HT-29 (cell line): ENCODE measurements at regions not wholly inside any gene's neighbourhood (a gene's known extent, or its start where the extent isn't known, plus 50 kb on each side); places are given as distances from the start of the nearest gene placed in this dataset.

Experiments
- DNase-seq: peaks from one replicate; pipeline ENCODE4 v3.0.0-alpha.2; 2015; ENCODE audit warnings: low spot score

DNA sequence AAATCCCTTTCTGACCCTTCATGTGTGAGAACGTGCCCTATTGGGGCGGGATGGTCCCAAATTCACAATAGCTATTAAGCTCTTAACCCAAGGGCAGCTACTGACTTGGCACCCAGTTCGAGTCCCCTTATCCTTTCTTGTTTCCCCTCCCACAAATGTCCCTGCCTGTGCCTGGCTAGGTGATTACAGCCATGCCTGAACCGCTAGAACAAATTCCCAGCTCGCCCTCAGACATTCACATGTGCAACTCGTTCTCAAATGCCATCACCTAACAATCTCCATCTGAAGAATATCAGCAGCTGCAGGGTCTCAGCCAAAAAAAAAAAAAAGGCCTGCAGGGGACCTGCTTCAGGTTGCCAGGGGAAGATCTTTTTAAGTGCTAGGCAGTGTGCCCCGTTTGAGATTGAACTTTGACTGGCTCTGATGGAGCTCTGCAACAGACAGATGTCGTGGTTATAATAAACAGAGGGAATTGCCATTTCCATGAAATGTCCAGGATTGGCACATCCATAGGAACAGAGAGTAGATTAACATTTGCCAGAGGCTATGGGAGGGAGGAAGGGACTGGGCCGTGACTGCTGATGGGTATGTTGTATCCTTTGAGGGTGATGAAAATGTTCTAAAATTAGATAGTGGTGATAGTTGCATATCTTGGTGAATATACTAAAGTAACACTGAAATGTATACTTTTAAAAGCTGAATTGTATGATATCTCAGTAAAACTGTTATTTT is 347.2 kb upstream of the WWC1 start:
- no peak for DNase-seq

DNA sequence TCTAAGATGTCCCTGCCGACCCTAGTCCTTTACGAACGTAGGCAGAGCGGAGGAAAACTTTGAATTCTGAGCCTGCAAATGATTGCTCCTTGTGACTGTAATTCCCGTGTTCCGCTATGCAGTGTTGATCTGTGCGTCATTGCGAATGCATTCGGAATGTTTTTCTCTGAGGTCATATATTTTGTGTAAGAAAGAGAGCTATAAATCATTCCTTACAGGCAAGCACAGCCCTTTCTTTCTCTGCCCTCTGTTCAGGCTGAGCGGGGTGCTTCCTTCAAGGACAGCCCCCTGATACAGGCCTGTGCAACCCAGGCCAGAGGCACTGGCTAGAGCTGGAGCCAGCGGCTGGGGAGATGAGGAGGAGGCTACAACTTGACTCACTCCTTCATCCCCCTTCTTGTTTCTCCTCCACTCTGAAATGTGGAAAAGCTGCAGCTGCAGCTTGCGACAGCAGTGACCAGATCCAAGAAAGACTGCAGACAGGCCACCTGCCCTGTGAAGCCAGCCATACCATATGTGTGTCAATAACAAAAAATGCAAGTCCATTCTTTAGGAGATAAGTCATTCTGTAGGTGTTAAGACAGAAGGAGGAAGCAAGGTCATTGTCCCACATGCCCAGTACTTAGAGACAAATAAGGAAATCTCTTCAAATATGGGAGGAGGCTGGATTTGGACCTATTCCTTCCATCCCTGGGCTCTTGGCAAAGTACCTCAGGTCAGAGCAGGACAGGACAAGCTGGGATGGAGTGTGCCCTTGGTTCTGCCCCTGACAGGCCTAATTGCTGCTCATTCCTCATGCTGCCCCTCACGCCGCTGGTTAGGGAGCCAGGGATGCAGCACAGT is 345.7 kb upstream of the WWC1 start:
- DNase-seq = no peak

DNA sequence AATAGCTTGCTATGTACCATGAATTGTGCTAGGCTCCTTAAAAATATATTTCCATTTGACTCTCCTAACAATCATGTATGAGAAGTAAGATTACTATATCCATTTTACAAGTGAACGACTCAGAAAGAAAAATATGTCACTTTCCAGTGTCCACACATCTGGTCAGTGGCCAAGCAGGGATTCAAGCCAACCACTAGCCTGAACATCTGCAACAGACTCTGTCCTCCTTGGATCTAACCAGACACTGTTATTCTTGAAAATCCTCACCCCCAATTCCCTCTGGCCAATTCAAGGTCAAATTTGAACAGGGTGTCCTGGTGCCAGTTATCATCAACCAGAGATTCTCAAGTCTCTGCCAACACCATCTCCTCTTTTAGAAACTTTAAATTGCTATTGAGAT is 344.1 kb upstream of the WWC1 start:
- no peak for DNase-seq

- no peak for DNase-seq
Measured at GRCh38 chr5:167948251-167948650, 343.2 kb upstream of the WWC1 start.

GRCh38 chr5:167949435-167949834 is 342.0 kb upstream of the WWC1 start:
- DNase-seq = no peak

- DNase-seq = no peak
Measured at GRCh38 chr5:167950126-167950721, 341.2 kb upstream of the WWC1 start.

GRCh38 chr5:167951116-167951515 is 340.3 kb upstream of the WWC1 start:
- no peak for DNase-seq

DNA sequence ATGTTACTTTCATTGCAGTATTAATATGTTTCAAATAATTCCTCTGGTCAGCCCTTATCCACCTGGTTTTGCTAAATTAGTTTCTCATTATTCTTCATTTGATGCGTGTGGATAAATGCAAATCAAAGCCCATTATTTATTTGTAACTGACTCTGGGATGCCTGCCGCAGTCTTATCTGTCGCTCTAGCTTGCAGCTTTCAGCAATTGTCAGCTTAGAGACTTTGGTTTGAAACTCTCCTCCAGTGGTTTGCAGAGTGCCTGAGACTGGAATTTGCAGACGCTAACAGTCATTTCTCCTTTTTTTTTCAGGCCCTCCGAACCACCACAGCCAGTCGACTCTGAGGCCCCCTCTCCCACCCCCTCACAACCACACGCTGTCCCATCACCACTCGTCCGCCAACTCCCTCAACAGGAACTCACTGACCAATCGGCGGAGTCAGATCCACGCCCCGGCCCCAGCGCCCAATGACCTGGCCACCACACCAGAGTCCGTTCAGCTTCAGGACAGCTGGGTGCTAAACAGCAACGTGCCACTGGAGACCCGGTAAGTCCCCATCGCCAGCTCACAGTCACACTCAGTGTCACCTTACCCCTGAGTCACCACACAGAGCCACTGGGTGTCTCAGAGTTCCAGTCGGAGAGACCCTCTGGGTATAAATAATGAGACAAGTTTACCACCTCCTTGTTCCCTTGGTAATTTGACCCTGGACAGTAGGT is 339.0 kb upstream of the WWC1 start:
- DNase-seq = no peak

- no peak for DNase-seq
Measured at GRCh38 chr5:167953151-167953798, 338.2 kb upstream of the WWC1 start.

DNA sequence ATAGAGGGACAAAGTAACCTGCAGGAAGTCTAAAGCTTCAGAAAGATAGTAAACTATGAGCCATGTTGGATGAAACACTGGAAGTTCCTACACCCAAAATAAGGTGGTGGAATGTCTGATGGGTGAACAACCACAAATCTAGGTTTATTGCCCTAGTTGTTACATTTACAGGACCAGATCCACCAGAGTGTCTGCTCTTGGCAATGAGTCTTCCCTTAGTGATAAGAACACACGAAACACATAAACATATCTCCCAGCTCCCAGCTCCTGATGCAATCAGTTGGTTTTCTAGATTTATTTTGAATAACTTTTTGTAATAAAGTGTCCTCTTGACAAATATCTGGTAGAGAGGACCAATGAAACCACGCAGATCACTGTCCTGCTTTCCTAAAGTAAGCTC is 329.7 kb upstream of the WWC1 start:
- DNase-seq = no peak

- DNase-seq = peak; percentile 5
Measured at GRCh38 chr5:167964529-167964928, 326.9 kb upstream of the WWC1 start.

DNA sequence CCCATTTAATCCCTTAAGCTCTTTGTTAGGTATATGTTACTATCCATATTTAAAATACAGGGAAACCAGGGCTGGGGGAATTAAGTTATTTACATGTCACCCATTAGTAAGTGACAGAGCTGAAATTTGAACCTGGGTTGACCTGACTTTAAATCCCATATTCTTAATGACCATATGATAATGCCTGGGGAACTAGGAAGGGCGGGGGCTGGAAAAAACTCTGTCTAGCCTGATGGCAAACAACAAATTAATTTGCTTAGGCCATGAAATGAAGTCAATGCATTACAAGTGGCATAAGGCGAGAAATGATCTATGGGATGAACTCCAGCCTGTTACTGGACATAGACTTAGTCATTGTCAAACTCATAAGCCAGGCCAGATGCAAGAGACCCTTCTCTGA is 325.7 kb upstream of the WWC1 start:
- DNase-seq = no peak

DNA sequence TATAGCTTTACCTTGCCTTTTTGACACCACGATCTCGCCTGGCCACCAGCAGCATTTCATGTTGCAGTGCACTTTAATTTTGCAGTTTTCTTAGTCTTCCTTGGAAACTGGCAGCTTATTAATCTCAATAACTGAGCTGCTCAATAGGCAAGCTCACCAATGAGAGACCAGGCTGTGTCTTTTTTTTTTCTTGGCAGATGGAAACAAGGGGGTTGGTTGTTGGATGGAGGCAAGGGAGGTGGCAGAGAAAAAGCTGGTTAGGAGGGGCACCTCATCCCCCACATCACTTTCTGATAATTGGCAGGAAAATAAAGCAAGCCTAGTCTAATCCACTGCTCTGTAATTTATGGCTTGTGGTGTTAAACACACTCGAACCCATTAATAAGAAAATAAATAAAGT is 324.5 kb upstream of the WWC1 start:
- no peak for DNase-seq

DNA sequence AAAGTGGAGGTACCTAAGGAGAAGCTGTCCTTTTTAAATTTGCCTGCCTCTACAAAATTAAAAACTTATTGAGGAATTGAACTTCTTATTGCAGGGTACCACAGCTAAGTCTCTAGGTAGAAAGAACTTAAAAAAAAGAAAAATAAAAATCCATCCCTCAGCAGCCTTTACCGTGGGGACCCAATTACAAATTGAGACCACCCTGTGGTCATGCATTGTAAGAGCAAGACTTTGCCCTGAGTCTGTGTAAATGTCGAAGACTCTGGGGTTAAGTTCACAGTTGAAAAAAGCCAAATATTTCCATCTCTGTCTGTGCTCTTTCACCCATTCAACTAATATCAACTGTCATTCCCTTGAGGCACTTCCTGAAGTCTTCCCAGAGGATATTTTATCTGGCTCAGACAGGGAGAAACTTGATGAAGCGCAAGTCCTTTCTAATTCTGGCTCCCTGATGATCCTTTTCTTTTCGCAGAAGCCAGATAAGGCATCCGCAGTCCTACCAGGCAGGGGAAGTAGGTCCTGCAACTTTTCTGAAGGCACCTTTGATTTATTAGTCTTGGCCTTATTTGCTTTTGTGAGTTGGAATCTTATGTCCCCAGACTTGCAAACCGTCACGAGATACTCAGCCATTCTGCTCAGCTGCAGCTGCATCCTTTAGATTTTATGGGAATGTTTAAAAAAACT is 323.8 kb upstream of the WWC1 start:
- DNase-seq = no peak

DNA sequence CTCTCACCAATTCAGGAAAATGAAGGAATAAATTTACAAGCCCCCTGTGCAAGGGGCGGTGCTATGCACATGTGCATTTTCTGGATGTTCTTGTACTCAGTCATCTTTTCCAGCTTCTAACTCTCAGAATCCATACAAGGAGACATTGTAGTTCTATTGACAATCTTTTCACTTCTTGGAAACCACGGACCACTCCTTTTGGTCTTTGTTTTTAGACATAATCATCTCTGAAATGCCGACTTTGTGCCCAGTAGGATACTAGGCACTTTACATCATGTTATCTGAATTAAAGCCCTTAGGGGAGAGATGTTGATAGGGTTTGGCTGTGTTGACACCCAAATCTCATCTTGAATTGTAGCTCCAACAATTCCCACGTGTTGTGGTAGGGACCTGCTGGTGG is 322.6 kb upstream of the WWC1 start:
- no peak for DNase-seq

DNA sequence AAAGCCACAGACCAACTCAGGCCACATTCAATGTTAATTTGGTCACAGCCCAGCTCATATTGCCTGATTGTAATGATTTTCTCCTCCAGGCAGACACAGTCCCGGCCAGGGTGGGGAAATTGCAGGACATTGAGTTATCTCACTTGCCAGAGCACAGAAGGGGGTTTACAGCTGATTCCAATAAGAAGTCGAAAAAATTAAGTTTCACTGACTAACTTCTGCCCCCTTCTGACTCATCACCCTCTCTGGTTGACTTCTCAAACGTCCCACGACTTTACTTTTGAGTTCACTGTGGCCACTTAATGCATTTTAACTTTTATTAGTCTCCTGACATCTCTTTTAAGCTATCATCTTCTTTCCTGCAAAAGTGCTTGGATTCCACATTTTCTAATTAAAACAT is 321.4 kb upstream of the WWC1 start:
- no peak for DNase-seq

DNA sequence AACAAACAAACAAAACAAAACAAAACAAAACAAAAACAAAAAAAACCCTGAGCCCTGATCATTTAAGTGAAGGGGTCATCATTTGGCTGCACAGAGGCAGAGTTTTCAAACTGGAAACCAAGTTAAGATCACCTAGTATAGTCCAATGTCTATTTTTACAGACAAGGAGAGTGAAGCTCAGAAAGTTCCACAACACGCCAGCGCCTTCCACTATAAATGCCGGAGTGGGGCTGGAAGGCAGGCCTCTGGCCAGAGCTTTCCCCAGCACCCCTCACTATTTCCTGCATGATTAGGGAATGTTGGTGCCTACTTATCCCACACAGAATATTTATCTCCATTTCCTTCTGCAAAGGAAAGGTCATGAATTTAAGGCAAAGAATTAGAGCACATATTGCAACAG is 319.7 kb upstream of the WWC1 start:
- DNase-seq = no peak

DNA sequence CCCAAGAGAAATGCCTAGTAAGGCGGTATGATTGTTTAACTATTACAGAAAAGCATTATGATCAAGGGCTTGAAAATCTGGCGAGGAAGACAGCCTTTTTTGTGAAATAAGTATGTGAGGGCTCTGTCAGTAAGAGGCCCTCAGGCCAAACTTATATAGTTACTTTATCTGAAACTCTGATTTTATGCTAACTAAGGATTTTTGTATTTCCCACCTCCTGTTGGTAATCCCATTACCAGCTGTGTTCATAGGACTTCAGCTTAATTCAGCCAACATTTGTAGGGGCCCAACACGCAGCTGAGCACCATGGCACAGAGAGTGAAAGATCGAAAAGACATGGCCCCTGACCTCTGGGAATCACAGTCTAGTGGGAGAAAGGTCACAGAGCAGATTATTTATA is 318.3 kb upstream of the WWC1 start:
- DNase-seq = no peak

GRCh38 chr5:167984951-167985350 is 306.5 kb upstream of the WWC1 start:
- no peak for DNase-seq

GRCh38 chr5:167985373-167985772 is 306.1 kb upstream of the WWC1 start:
- DNase-seq = no peak
